ENCODE measurements at regions not wholly inside any gene's neighbourhood (a gene's known extent, or its start where the extent isn't known, plus 50 kb on each side); places are given as distances from the start of the nearest gene placed in this dataset.

- Histone ChIP-seq H3K27me3 (replicated peaks; ENCODE audit: insufficient read depth) (0 out of 2 replicates have a peak, but pooled peaks cover 6% of the 10 kb centered on the region), H3K27ac (no peak overlapping the region), H3K4me1 (ENCODE audit: insufficient read depth) (no peaks in the 10 kb centered on the region; the same call in 1 of the 2 replicates), H3K36me3 (ENCODE audit: low read depth) (no peaks in the 10 kb centered on the region), H3K9me2 (ENCODE audit: insufficient read depth) (no peaks in the 10 kb centered on the region), H3K4me2 (ENCODE audit: unreplicated experiment) (no peak overlapping the region), H3K4me3 (no peak overlapping the region), H3K9me3 (ENCODE audit: low read depth) (no peaks in the 10 kb centered on the region), H4K20me1 (ENCODE audit: insufficient read depth) (no peaks in the 10 kb centered on the region), H2AFZ (no peak overlapping the region), H3K9ac (no peak overlapping the region), H3K79me2 (ENCODE audit: insufficient read depth) (no peaks in the 10 kb centered on the region), H3F3A (ENCODE audit: insufficient read depth) (peaks cover 7% of the 10 kb centered on the region; the same call in 1 of the 2 replicates)
- 51 to 54% methylated on average over 7 of the region's 7 CpGs for WGBS, 2 experiments (ENCODE audit: low coverage in 1 of 2, low lambda C conversion rate in 2 of 2, missing lambda C conversion rate in 2 of 2)
- TF ChIP-seq EZH2phosphoT487 (IDR thresholded peaks at IDR 0.05; ENCODE audit: insufficient read depth, low read depth) (no peak), EZH2 (IDR thresholded peaks at IDR 0.05; ENCODE audit: insufficient read depth, poor library complexity, severe bottlenecking) (no peak)
- in situ Hi-C loops (cut with MboI): no loop called here
- DNase-seq: no peak
These were observed 115.8 kb upstream of the ARHGEF3 start for GRCh38 chr3:56917361-56918110.

GRCh38 chr3:56916716-56917360, 115.1 kb upstream of the ARHGEF3 start:
- Histone ChIP-seq H2AFZ (no peak overlapping the region), H3K36me3 (ENCODE audit: low read depth) (no peaks in the 10 kb centered on the region), H3K27me3 (replicated peaks; ENCODE audit: insufficient read depth) (0 out of 2 replicates have a peak, but pooled peaks cover 6% of the 10 kb centered on the region), H3K4me2 (ENCODE audit: unreplicated experiment) (no peak overlapping the region), H3K79me2 (ENCODE audit: insufficient read depth) (no peaks in the 10 kb centered on the region), H3K4me1 (ENCODE audit: insufficient read depth) (no peaks in the 10 kb centered on the region; the same call in 1 of the 2 replicates), H3K27ac (no peak overlapping the region), H3K9ac (no peak overlapping the region), H4K20me1 (ENCODE audit: insufficient read depth) (no peaks in the 10 kb centered on the region), H3F3A (ENCODE audit: insufficient read depth) (peaks cover 5% of the 10 kb centered on the region; the same call in 1 of the 2 replicates), H3K9me2 (ENCODE audit: insufficient read depth) (no peaks in the 10 kb centered on the region), H3K4me3 (no peak overlapping the region), H3K9me3 (ENCODE audit: low read depth) (no peaks in the 10 kb centered on the region)
- DNase-seq: no peak
- 14 to 28% methylated on average over 4 of the region's 4 CpGs for WGBS, 2 experiments (ENCODE audit: low coverage in 1 of 2, low lambda C conversion rate in 2 of 2, missing lambda C conversion rate in 2 of 2)
- no peak for TF ChIP-seq EZH2 (IDR thresholded peaks at IDR 0.05; ENCODE audit: insufficient read depth, poor library complexity, severe bottlenecking)
- TF ChIP-seq EZH2phosphoT487 (IDR thresholded peaks at IDR 0.05; ENCODE audit: insufficient read depth, low read depth): no peak
- in situ Hi-C loops (cut with MboI): no loop called here

- WGBS, 2 experiments (ENCODE audit: low coverage in 1 of 2, low lambda C conversion rate in 2 of 2, missing lambda C conversion rate in 2 of 2): 77 to 81% methylated on average over 16 of the region's 16 CpGs
- no peaks in the 10 kb centered on the region for H3F3A ChIP-seq (ENCODE audit: insufficient read depth)
- in situ Hi-C loops (cut with MboI): no loop called here
- no peak for TF ChIP-seq EZH2 (IDR thresholded peaks at IDR 0.05; ENCODE audit: insufficient read depth, poor library complexity, severe bottlenecking)
- no peak for TF ChIP-seq EZH2phosphoT487 (IDR thresholded peaks at IDR 0.05; ENCODE audit: insufficient read depth, low read depth)
- DNase-seq: no peak
- no peak overlapping the region for H2AFZ ChIP-seq
- H3K36me3 ChIP-seq (ENCODE audit: low read depth): no peaks in the 10 kb centered on the region
- no peak overlapping the region for H3K4me2 ChIP-seq (ENCODE audit: unreplicated experiment)
- H3K9me2 ChIP-seq (ENCODE audit: insufficient read depth): no peaks in the 10 kb centered on the region
- no peaks in the 10 kb centered on the region for H3K4me1 ChIP-seq (ENCODE audit: insufficient read depth)
- H3K27me3 ChIP-seq (replicated peaks; ENCODE audit: insufficient read depth): 0 out of 2 replicates have a peak, but pooled peaks cover 6% of the 10 kb centered on the region
- no peak overlapping the region for H3K27ac ChIP-seq
- no peaks in the 10 kb centered on the region for H4K20me1 ChIP-seq (ENCODE audit: insufficient read depth)
- no peak overlapping the region for H3K9ac ChIP-seq
- H3K4me3 ChIP-seq: no peak overlapping the region
- no peaks in the 10 kb centered on the region for H3K9me3 ChIP-seq (ENCODE audit: low read depth)
- no peaks in the 10 kb centered on the region for H3K79me2 ChIP-seq (ENCODE audit: insufficient read depth)
These were observed 114.3 kb upstream of the ARHGEF3 start for GRCh38 chr3:56915966-56916586.

GRCh38 chr3:56914646-56915045, 112.9 kb upstream of the ARHGEF3 start:
- Histone ChIP-seq H3K9me3 (ENCODE audit: low read depth) (no peaks in the 10 kb centered on the region), H4K20me1 (ENCODE audit: insufficient read depth) (no peaks in the 10 kb centered on the region), H3K9me2 (ENCODE audit: insufficient read depth) (no peaks in the 10 kb centered on the region), H3K27me3 (replicated peaks; ENCODE audit: insufficient read depth) (0 out of 2 replicates have a peak, but pooled peaks cover 6% of the 10 kb centered on the region), H3K4me3 (no peak overlapping the region), H3K27ac (no peak overlapping the region), H2AFZ (no peak overlapping the region), H3K36me3 (ENCODE audit: low read depth) (no peaks in the 10 kb centered on the region), H3F3A (ENCODE audit: insufficient read depth) (no peaks in the 10 kb centered on the region), H3K4me1 (ENCODE audit: insufficient read depth) (no peaks in the 10 kb centered on the region), H3K4me2 (ENCODE audit: unreplicated experiment) (no peak overlapping the region), H3K9ac (no peak overlapping the region), H3K79me2 (ENCODE audit: insufficient read depth) (no peaks in the 10 kb centered on the region)
- WGBS, 2 experiments (ENCODE audit: low coverage in 1 of 2, low lambda C conversion rate in 2 of 2, missing lambda C conversion rate in 2 of 2): 90 to 93% methylated on average over 3 of the region's 3 CpGs
- TF ChIP-seq EZH2phosphoT487 (IDR thresholded peaks at IDR 0.05; ENCODE audit: insufficient read depth, low read depth): no peak
- no peak for TF ChIP-seq EZH2 (IDR thresholded peaks at IDR 0.05; ENCODE audit: insufficient read depth, poor library complexity, severe bottlenecking)
- DNase-seq: no peak
- in situ Hi-C loops (cut with MboI): no loop called here
